Lower leg skin (tissue), 4 donors: ENCODE measurements at regions not wholly inside any gene's neighbourhood (a gene's known extent, or its start where the extent isn't known, plus 50 kb on each side); places are given as distances from the start of the nearest gene placed in this dataset.

Experiments
- DNase-seq, 2 donors: peaks; one replicate each; pipeline ENCODE4 v3.0.0-alpha.2; 2019; ENCODE audit warnings: low spot score in 2 of 2
- H3K4me3 ChIP-seq: fragments of 200-600 bp; sonication (generic); 2 replicates; pipeline ENCODE4 v1.5.1; 2017; ENCODE audit warnings: mild to moderate bottlenecking, low read depth; ENCODE audit not compliant: poor library complexity, severe bottlenecking
- POLR2A ChIP-seq, 2 donors: fragments of 450-650 bp; IDR thresholded peaks; one replicate each; pipeline ENCODE4 v1.6.1; 2016 to 2017; ENCODE audit warnings: antibody characterized with exemption in 2 of 2, mild to moderate bottlenecking in 1 of 2, moderate library complexity in 1 of 2
- WGBS, 2 donors: methylation state at CpG; one replicate each; pipeline ENCODE4 v1.1.5; 2018; 5-methylcytosine and 5-hydroxymethylcytosine counted together
- intact Hi-C: fragments of 100-400 bp; cut with DNase I; formaldehyde crosslinking; loops from one replicate; pipeline ENCODE4 v1.15.0; 2023; ENCODE audit warnings: low total_unique reads
- TF ChIP-seq, protein P1 (sequence below), 3 donors: fragments of 450-650 bp; IDR thresholded peaks; one replicate each; pipeline ENCODE4 v1.5.1; 2016; ENCODE audit warnings: antibody characterized with exemption in 3 of 3, mild to moderate bottlenecking in 3 of 3, moderate library complexity in 2 of 3

GRCh38 chr14:98906123-98906995, 365.6 kb downstream of the BCL11B start:
- 17 to 20% methylated on average over 17 of the region's 17 CpGs for WGBS, 2 donors
- peak; percentile 81 to 91 for DNase-seq
- H3K4me3 ChIP-seq, result no peak overlapping the region
- TF ChIP-seq, protein P1, sequence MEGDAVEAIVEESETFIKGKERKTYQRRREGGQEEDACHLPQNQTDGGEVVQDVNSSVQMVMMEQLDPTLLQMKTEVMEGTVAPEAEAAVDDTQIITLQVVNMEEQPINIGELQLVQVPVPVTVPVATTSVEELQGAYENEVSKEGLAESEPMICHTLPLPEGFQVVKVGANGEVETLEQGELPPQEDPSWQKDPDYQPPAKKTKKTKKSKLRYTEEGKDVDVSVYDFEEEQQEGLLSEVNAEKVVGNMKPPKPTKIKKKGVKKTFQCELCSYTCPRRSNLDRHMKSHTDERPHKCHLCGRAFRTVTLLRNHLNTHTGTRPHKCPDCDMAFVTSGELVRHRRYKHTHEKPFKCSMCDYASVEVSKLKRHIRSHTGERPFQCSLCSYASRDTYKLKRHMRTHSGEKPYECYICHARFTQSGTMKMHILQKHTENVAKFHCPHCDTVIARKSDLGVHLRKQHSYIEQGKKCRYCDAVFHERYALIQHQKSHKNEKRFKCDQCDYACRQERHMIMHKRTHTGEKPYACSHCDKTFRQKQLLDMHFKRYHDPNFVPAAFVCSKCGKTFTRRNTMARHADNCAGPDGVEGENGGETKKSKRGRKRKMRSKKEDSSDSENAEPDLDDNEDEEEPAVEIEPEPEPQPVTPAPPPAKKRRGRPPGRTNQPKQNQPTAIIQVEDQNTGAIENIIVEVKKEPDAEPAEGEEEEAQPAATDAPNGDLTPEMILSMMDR (IDR thresholded peaks at IDR 0.05), result no peak
- TF ChIP-seq POLR2A (IDR thresholded peaks at IDR 0.05), result no peak
- intact Hi-C loops, result no loop called here

- intact Hi-C loops, result no loop called here
- H3K4me3 ChIP-seq, result no peak overlapping the region
- WGBS, 2 donors, result 69 to 78% methylated on average over 5 of the region's 5 CpGs
- no peak for DNase-seq
- TF ChIP-seq, protein P1 (IDR thresholded peaks at IDR 0.05), result no peak
These were observed 364.7 kb downstream of the BCL11B start for GRCh38 chr14:98907271-98907670.

- H3K4me3 ChIP-seq, result no peak overlapping the region
- 66 to 71% methylated on average over 7 of the region's 7 CpGs for WGBS, 2 donors
- TF ChIP-seq, protein P1 (IDR thresholded peaks at IDR 0.05), result no peak
- TF ChIP-seq POLR2A (IDR thresholded peaks at IDR 0.05), result no peak
- DNase-seq, result no peak
- intact Hi-C loops, result no loop called here
These were observed 363.9 kb downstream of the BCL11B start for GRCh38 chr14:98908050-98908449.

DNA sequence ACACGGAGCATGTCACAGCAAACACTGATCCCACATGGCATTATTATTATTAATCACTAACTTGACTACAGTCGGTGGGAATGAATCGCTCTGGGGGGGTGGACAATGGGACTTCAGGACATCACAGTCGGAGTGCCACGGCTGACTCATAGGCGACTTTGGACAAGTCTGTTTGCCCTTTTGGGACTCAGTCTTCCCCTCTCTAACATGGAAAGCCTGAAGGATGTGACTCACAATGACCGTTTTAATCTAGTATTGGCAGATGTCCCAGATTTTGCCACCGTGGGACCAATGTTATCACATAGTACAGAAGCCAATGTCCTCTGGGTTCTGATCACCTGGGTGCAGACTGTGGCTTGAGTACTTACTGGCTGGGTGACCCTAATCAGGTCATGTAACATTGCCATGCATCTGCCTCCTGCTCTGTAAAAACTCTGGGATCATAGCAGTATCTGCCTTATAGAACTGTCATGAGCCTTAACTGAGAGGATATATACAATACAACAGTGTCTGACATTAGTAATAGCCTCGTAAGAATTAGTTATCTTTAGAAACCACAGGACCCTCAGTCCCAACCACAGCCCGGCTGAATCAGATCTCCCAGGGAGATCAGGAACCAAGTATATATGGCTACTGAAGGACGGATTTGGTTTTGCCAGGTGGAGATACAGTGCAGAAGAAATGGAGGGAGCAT, 362.6 kb downstream of the BCL11B start:
- WGBS, 2 donors, result 56 to 59% methylated on average over 11 of the region's 11 CpGs
- intact Hi-C loops, result no loop called here

GRCh38 chr14:98910061-98910460, 361.9 kb downstream of the BCL11B start:
- 67 to 85% methylated on average over 3 of the region's 3 CpGs for WGBS, 2 donors
- no peak for DNase-seq
- intact Hi-C loops, result no loop called here
- TF ChIP-seq, protein P1 (IDR thresholded peaks at IDR 0.05), result no peak
- TF ChIP-seq POLR2A (IDR thresholded peaks at IDR 0.05), result no peak
- no peak overlapping the region for H3K4me3 ChIP-seq

More for the DNA sequence above, 362.6 kb downstream of the BCL11B start:
- no peak overlapping the region for H3K4me3 ChIP-seq
- TF ChIP-seq, protein P1 (IDR thresholded peaks at IDR 0.05), result no peak
- no peak for TF ChIP-seq POLR2A (IDR thresholded peaks at IDR 0.05)
- no peak for DNase-seq
